OCI-LY7 (cell line): ENCODE measurements at regions not wholly inside any gene's neighbourhood (a gene's known extent, or its start where the extent isn't known, plus 50 kb on each side); places are given as distances from the start of the nearest gene placed in this dataset.

Experiments
- BruUV-seq: library from RNA; stranded (reverse); fragments of 400-500 nt; replicated peaks from 2 replicates; lab custom pipeline; 2021; lab: Mats Ljungman, UMichigan
- CTCF ChIA-PET: fragments of 300-600 bp; sonication (Branson Sonifier 250); formaldehyde crosslinking; loops from one replicate; lab custom pipeline; 2022; ENCODE audit warnings: antibody characterized with exemption; ENCODE audit not compliant: unreplicated experiment; lab: Charles Lee
- POLR2A ChIA-PET: fragments of 300-600 bp; sonication (Branson Sonifier 250); formaldehyde crosslinking; loops from one replicate; lab custom pipeline; 2022; ENCODE audit warnings: antibody characterized with exemption; lab: Charles Lee
- DNase-seq: peaks from one replicate; pipeline ENCODE4 v3.0.0-alpha.2; 2015; ENCODE audit warnings: low spot score
- H2AFZ ChIP-seq: fragments of 200-600 bp; sonication (generic), shearing (Covaris generic); 2 replicates; pipeline ENCODE4 v1.6.1; 2014; ENCODE audit warnings: mild to moderate bottlenecking, antibody characterized with exemption, low read length, moderate library complexity
- H3K27ac ChIP-seq: fragments of 200-600 bp; sonication (generic); 2 replicates; pipeline ENCODE4 v1.5.1; 2014; ENCODE audit warnings: mixed run types, low read depth, mild to moderate bottlenecking, moderate library complexity, low read length, inconsistent platforms; ENCODE audit not compliant: poor library complexity, severe bottlenecking
- H3K36me3 ChIP-seq: fragments of 200-600 bp; sonication (generic); 2 replicates; pipeline ENCODE4 v1.6.1; 2014; ENCODE audit warnings: mild to moderate bottlenecking, antibody characterized with exemption, low read length, moderate library complexity, mixed read lengths; ENCODE audit not compliant: insufficient read depth
- H3K4me1 ChIP-seq: fragments of 200-600 bp; sonication (generic); 2 replicates; pipeline ENCODE4 v1.5.1; 2014; ENCODE audit warnings: mild to moderate bottlenecking, low read length; ENCODE audit not compliant: insufficient read depth, poor library complexity, severe bottlenecking
- H3K4me2 ChIP-seq: fragments of 200-600 bp; sonication (generic); 2 replicates; pipeline ENCODE4 v1.6.1; 2014; ENCODE audit warnings: mild to moderate bottlenecking, low read length
- H3K4me3 ChIP-seq: fragments of 200-600 bp; sonication (generic); 2 replicates; pipeline ENCODE4 v1.5.1; 2014; ENCODE audit warnings: mild to moderate bottlenecking, low read depth, low read length; ENCODE audit not compliant: poor library complexity, severe bottlenecking
- H3K79me2 ChIP-seq: fragments of 200-600 bp; sonication (generic); 2 replicates; pipeline ENCODE4 v1.6.1; 2016; ENCODE audit warnings: low read depth, mild to moderate bottlenecking, low read length, moderate library complexity, mixed read lengths; ENCODE audit not compliant: insufficient read depth
- H3K9me2 ChIP-seq: fragments of 200-600 bp; sonication (generic); 2 replicates; pipeline ENCODE4 v1.6.1; 2016; ENCODE audit warnings: mild to moderate bottlenecking, low read length, mixed read lengths; ENCODE audit not compliant: insufficient read depth
- H3K9me3 ChIP-seq: fragments of 200-600 bp; sonication (generic); 2 replicates; pipeline ENCODE4 v1.6.1; 2014; ENCODE audit warnings: mild to moderate bottlenecking, mixed run types, low read length, mixed read lengths
- H4K20me1 ChIP-seq: fragments of 200-600 bp; sonication (generic); 2 replicates; pipeline ENCODE4 v1.6.1; 2014; ENCODE audit warnings: mild to moderate bottlenecking, antibody characterized with exemption, low read length, moderate library complexity, mixed read lengths; ENCODE audit not compliant: insufficient read depth
- EZH2phosphoT487 ChIP-seq: fragments of 200-600 bp; sonication (generic); IDR thresholded peaks from 2 replicates; pipeline ENCODE4 v1.6.1; 2018; ENCODE audit warnings: low read depth, borderline replicate concordance, mild to moderate bottlenecking, mixed run types, antibody characterized with exemption, low read length, moderate library complexity, mixed read lengths
- intact Hi-C: fragments of 100-400 bp; cut with micrococcal nuclease; formaldehyde crosslinking; loops from one replicate; pipeline ENCODE4 v1.10.0; 2022; ENCODE audit not compliant: unreplicated experiment
- TF ChIP-seq, protein P1 (sequence below): fragments of 200-600 bp; sonication (generic); conservative IDR thresholded peaks from 2 replicates; pipeline ENCODE4 v1.5.1; 2014; ENCODE audit warnings: mild to moderate bottlenecking, antibody characterized with exemption, low read length, moderate library complexity, mixed read lengths

DNA sequence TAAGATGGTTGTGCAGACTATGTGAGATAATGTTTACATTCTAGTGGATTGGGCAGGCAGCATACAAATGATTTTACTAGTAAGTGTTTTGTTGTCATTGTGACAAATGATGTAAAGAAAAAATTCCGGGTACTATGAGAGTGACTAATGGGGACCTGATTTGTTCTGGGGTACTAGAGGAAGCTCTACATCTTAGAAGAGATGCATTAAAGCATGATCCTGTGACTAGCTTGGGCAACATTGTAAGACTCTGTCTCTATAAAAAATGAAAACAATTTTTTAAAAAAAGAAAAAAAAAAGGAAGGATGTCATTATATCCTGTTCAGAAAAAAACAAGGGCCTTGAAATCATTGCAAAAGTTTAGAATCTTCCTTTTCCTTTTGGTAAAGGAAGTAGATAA, 58.1 kb upstream of the MYRIP start:
- TF ChIP-seq EZH2phosphoT487, result no peak
- TF ChIP-seq, protein P1, sequence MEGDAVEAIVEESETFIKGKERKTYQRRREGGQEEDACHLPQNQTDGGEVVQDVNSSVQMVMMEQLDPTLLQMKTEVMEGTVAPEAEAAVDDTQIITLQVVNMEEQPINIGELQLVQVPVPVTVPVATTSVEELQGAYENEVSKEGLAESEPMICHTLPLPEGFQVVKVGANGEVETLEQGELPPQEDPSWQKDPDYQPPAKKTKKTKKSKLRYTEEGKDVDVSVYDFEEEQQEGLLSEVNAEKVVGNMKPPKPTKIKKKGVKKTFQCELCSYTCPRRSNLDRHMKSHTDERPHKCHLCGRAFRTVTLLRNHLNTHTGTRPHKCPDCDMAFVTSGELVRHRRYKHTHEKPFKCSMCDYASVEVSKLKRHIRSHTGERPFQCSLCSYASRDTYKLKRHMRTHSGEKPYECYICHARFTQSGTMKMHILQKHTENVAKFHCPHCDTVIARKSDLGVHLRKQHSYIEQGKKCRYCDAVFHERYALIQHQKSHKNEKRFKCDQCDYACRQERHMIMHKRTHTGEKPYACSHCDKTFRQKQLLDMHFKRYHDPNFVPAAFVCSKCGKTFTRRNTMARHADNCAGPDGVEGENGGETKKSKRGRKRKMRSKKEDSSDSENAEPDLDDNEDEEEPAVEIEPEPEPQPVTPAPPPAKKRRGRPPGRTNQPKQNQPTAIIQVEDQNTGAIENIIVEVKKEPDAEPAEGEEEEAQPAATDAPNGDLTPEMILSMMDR, result no peak
- Histone ChIP-seq H3K79me2 (no peaks in the 10 kb centered on the region), H3K4me1 (no peaks in the 10 kb centered on the region), H3K4me2 (no peak overlapping the region), H3K9me2 (no peaks in the 10 kb centered on the region), H4K20me1 (no peaks in the 10 kb centered on the region), H3K9me3 (no peaks in the 10 kb centered on the region), H2AFZ (no peak overlapping the region; the same call in 1 of the 2 replicates), H3K4me3 (no peak overlapping the region), H3K36me3 (no peaks in the 10 kb centered on the region), H3K27ac (no peak overlapping the region)
- intact Hi-C loops, result no loop called here
- CTCF ChIA-PET, result no interaction called here
- POLR2A ChIA-PET, result no interaction called here
- no peak for DNase-seq
- no TSS peak for BruUV-seq

DNA sequence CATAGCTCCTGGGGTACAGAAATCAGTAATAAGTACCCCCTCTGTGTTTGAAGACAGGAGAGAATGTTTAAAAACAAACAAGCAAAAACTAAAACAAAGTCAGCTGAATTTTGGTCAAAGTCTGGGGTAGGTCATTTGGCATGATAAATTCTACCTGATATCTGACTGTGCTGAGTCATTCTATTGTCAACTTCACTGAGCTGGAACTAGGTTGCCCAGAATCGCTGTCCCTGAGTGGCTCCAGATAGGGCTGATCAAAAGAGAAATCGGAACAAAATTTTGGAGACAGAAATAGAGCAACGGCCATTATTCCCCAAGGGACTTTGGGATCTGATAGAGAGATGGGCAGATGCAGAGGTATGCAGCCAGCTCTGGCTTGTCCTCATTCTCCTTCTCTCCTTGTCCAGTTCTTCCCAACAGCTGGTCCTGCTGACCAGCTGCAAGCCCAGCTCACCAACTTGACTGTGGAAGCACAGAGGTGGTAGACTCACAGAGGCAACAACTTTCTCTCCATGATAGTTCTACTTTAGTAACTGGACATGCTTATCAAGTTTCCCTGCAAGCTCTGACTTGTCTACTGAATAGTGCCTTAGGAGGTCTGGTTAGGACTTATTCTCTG, 57.3 kb upstream of the MYRIP start:
- no peak for DNase-seq
- Histone ChIP-seq H3K36me3 (no peaks in the 10 kb centered on the region), H2AFZ (no peak overlapping the region), H3K4me1 (no peaks in the 10 kb centered on the region), H3K9me2 (no peaks in the 10 kb centered on the region), H3K4me3 (no peak overlapping the region), H3K9me3 (no peaks in the 10 kb centered on the region), H3K27ac (no peak overlapping the region), H4K20me1 (no peaks in the 10 kb centered on the region), H3K4me2 (no peak overlapping the region), H3K79me2 (no peaks in the 10 kb centered on the region)
- TF ChIP-seq, protein P1, result no peak
- TF ChIP-seq EZH2phosphoT487, result no peak
- BruUV-seq, result no TSS peak
- intact Hi-C loops, result no loop called here
- ChIA-PET CTCF (no interaction called here), POLR2A (no interaction called here)

DNA sequence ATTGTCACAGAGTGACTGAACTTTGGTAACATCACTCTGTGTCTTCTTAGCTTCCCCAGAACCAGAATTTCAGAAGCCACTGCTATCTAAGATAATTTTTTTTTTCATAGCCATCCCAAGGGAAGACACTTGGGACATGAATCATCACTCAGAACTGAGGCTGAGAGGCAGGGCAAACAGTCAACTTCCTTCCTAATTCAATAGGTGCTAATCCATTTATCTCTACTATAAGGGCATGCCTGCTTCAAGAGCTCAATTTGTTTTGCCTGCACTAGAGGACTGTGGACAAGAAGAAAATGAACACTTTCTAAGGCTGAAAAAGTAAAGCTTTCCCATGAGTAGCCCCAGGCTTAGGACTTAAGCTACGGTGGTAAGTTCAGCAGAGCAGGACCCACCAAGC, 56.7 kb upstream of the MYRIP start:
- no peak for DNase-seq
- intact Hi-C loops, result no loop called here
- H2AFZ ChIP-seq, result no peak overlapping the region
- H3K79me2 ChIP-seq, result no peaks in the 10 kb centered on the region
- TF ChIP-seq EZH2phosphoT487, result no peak
- TF ChIP-seq, protein P1, result no peak
- no peaks in the 10 kb centered on the region for H3K36me3 ChIP-seq
- H3K27ac ChIP-seq, result no peak overlapping the region
- H4K20me1 ChIP-seq, result no peaks in the 10 kb centered on the region
- H3K4me3 ChIP-seq, result no peak overlapping the region
- ChIA-PET POLR2A (no interaction called here), CTCF (no interaction called here)
- no peaks in the 10 kb centered on the region for H3K9me3 ChIP-seq
- no peaks in the 10 kb centered on the region for H3K4me1 ChIP-seq
- H3K9me2 ChIP-seq, result no peaks in the 10 kb centered on the region
- BruUV-seq, result no TSS peak
- no peak overlapping the region for H3K4me2 ChIP-seq
